ENCODE measurements at regions not wholly inside any gene's neighbourhood (a gene's known extent, or its start where the extent isn't known, plus 50 kb on each side); places are given as distances from the start of the nearest gene placed in this dataset.

DNA sequence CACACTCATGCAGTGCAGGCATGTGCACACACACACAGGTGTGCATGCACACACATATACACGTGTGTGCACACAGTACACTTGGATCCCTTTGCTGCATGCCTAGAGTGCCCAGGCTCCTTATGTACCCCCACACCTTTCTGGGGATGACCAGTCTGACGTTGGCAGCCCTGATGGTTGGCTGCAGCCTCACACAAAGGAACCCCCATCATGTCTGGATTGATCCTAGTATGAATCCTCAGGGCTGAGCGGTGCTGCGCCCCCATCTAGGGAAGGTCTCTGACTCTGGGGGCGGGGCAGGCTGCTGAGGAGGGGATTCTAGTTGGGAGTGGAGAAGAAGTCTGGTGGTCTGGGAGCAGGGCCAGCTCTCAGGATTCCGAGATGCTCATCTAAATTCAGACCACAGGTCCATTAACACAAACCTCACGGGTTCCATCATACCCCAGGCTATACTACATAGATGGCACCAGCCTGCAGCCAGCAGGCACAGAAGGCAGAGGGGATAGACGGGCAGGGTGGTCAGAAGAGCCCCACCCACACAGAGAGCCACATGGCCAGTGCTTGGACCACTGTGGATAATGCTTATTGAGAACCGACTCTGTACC lies 50.5 kb upstream of the OLFM1 start:
- TF ChIP-seq, protein P1, sequence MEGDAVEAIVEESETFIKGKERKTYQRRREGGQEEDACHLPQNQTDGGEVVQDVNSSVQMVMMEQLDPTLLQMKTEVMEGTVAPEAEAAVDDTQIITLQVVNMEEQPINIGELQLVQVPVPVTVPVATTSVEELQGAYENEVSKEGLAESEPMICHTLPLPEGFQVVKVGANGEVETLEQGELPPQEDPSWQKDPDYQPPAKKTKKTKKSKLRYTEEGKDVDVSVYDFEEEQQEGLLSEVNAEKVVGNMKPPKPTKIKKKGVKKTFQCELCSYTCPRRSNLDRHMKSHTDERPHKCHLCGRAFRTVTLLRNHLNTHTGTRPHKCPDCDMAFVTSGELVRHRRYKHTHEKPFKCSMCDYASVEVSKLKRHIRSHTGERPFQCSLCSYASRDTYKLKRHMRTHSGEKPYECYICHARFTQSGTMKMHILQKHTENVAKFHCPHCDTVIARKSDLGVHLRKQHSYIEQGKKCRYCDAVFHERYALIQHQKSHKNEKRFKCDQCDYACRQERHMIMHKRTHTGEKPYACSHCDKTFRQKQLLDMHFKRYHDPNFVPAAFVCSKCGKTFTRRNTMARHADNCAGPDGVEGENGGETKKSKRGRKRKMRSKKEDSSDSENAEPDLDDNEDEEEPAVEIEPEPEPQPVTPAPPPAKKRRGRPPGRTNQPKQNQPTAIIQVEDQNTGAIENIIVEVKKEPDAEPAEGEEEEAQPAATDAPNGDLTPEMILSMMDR (IDR thresholded peaks at IDR 0.05): no peak
- TF ChIP-seq POLR2A (IDR thresholded peaks at IDR 0.05): no peak
